ENCODE measurements at regions not wholly inside any gene's neighbourhood (a gene's known extent, or its start where the extent isn't known, plus 50 kb on each side); places are given as distances from the start of the nearest gene placed in this dataset.

DNA sequence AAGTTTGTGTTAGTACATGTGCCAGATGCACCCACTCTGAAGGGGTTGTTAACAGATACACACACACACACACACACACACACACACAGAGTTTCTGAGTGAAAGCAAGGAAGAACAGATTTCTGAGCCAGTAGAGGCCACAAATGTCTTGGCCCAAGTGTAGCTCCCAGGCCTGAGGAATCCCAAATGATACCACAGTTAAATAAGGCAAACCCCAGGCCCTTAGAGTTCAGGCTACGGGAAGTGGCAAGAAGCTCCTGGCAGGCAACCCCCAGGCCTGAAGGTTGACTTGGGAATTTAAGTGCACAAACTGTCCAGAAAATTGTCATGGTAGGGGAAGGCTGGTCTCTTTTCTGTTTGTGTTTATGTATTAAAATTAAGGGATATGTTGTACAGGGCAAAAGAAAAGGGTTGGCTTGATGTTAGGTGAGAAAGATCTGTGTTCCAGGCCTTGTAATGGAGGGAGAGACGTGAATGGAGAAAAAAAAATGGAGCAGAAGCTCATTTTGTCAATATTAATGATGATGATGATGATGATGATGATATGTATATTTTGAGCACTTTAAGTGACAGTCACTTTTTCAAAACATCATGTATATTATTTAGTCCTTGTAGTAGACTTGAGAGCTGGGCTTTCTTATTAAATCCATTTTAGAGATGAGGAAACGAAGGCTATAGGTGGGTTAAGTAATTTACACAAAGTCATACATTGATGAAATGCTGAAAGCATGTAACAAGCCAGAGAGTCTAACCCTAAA lies 317.0 kb upstream of the JAG1 start:
- dilution Hi-C loops (cut with HindIII; ENCODE audit: low sequenced_read_pairs, unreplicated experiment) (no loop called here), intact Hi-C loops (cut with micrococcal nuclease) (no loop called here), in situ Hi-C loops (cut with MboI; ENCODE audit: low sequenced_read_pairs) (no loop called here)
- no peak overlapping the region for H3K4me3 ChIP-seq (ENCODE audit: insufficient read depth, low read depth, low read length)
- WGBS, 2 experiments (ENCODE audit: extremely low coverage in 2 of 2, insufficient read length in 1 of 2) = 58% methylated on average over 2 of the region's 3 CpGs; no CpG with 5 or more reads in 1 of the 2 experiments
- no peak overlapping the region for H2AK9ac ChIP-seq (replicated peaks; ENCODE audit: low read depth, low read length, poor library complexity)
- no peak overlapping the region for H4K5ac ChIP-seq (ENCODE audit: low read depth, low read length)
- H4K8ac ChIP-seq (ENCODE audit: low read depth in 2 of 2, low read length in 2 of 2) = no peak overlapping the region
- no peaks in the 10 kb centered on the region for H3K9me1 ChIP-seq (ENCODE audit: insufficient read depth, low read length)
- no peak overlapping the region for H3K18ac ChIP-seq (ENCODE audit: low read depth, low read length)
- H2BK5ac ChIP-seq (ENCODE audit: low read depth, low read length, poor library complexity, severe bottlenecking) = no peak overlapping the region
- ChIA-PET POLR2A (ENCODE audit: unreplicated experiment) (no interaction called here), CTCF (interaction anchor here (0.5 kb wide), 1 partner anchor 214 kb away, joined by 6 read pairs; no protein-coding TSS in a partner anchor)
- peaks cover 2% of the 10 kb centered on the region for H3K4me1 ChIP-seq (ENCODE audit: control insufficient read depth, insufficient read depth, low read length)
- no peaks in the 10 kb centered on the region for H3K79me1 ChIP-seq (ENCODE audit: low read depth in 1 of 2, low read length in 2 of 2)
- H2AFZ ChIP-seq (replicated peaks; ENCODE audit: low read length, poor library complexity) = no peak overlapping the region
- H3K4ac ChIP-seq (ENCODE audit: low read depth, low read length) = no peak overlapping the region
- no peak overlapping the region for H4K91ac ChIP-seq (ENCODE audit: insufficient read depth, low read depth, low read length)
- no peak overlapping the region for H2BK20ac ChIP-seq (ENCODE audit: low read depth, low read length)
- no peak overlapping the region for H2AK5ac ChIP-seq (ENCODE audit: low read depth, low read length)
- BruUV-seq (replicated peaks) = no TSS peak
- H3K14ac ChIP-seq (replicated peaks; ENCODE audit: low read depth, low read length) = no peak overlapping the region
- H3K23ac ChIP-seq (ENCODE audit: low read depth, low read length) = no peak overlapping the region
- H3K27ac ChIP-seq (ENCODE audit: insufficient read depth, low read length) = no peak overlapping the region
- H3K27me3 ChIP-seq (ENCODE audit: control insufficient read depth, insufficient read depth, low read length) = no peaks in the 10 kb centered on the region; the same call in 1 of the 2 replicates
- H2BK15ac ChIP-seq (ENCODE audit: low read depth, low read length) = no peak overlapping the region
- H3K4me2 ChIP-seq (ENCODE audit: low read depth, low read length) = no peak overlapping the region
- DNase-seq (no peak), ATAC-seq (ENCODE audit: low read depth) (no peak)
- no peak overlapping the region for H3K9ac ChIP-seq (ENCODE audit: low read depth, low read length)
- TF ChIP-seq RFX5 (IDR thresholded peaks at IDR 0.05; ENCODE audit: low read depth, low read length) (no peak), FOS (IDR thresholded peaks at IDR 0.05; ENCODE audit: low read depth, low read length) (no peak), NFE2L2 (IDR thresholded peaks at IDR 0.05; ENCODE audit: low read depth, low read length) (no peak), CTCF (conservative IDR thresholded peaks at IDR 0.05; ENCODE audit: low read depth, low read length) (no peak), MAZ (IDR thresholded peaks at IDR 0.05; ENCODE audit: borderline replicate concordance, low read depth, low read length) (no peak), ELK1 (IDR thresholded peaks at IDR 0.05; ENCODE audit: borderline replicate concordance, low read depth, low read length) (no peak), CEBPB (IDR thresholded peaks at IDR 0.05; ENCODE audit: low read depth, low read length) (no peak), POLR2A (IDR thresholded peaks at IDR 0.05; ENCODE audit: low read depth, low read length) (no peak), RCOR1 (IDR thresholded peaks at IDR 0.05; ENCODE audit: insufficient replicate concordance, low read length) (no peak), SMC3 (IDR thresholded peaks at IDR 0.05; ENCODE audit: low read depth, low read length) (no peak), MXI1 (IDR thresholded peaks at IDR 0.05; ENCODE audit: borderline replicate concordance, low read depth, low read length) (no peak), MAFK (IDR thresholded peaks at IDR 0.05; ENCODE audit: low read depth, low read length) (no peak), BHLHE40 (IDR thresholded peaks at IDR 0.05; ENCODE audit: low read depth, low read length) (no peak), RAD21 (IDR thresholded peaks at IDR 0.05; ENCODE audit: low read length) (no peak), CHD1 (IDR thresholded peaks at IDR 0.05; ENCODE audit: low read depth, low read length) (no peak)
- TF ChIP-seq, protein P1, sequence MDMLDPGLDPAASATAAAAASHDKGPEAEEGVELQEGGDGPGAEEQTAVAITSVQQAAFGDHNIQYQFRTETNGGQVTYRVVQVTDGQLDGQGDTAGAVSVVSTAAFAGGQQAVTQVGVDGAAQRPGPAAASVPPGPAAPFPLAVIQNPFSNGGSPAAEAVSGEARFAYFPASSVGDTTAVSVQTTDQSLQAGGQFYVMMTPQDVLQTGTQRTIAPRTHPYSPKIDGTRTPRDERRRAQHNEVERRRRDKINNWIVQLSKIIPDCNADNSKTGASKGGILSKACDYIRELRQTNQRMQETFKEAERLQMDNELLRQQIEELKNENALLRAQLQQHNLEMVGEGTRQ (IDR thresholded peaks at IDR 0.05; ENCODE audit: low read depth, low read length) = no peak
- H3K36me3 ChIP-seq (ENCODE audit: control insufficient read depth, insufficient read depth, low read length) = no peaks in the 10 kb centered on the region
- no peaks in the 10 kb centered on the region for H4K20me1 ChIP-seq (ENCODE audit: insufficient read depth, low read length)
- no peaks in the 10 kb centered on the region for H3K9me3 ChIP-seq (ENCODE audit: control insufficient read depth, insufficient read depth, low read length)
- no peak overlapping the region for H2BK120ac ChIP-seq (ENCODE audit: low read depth, low read length)
- no peak overlapping the region for H3K56ac ChIP-seq (ENCODE audit: extremely low read depth, insufficient read depth, low read length)
